CD14-positive monocyte (primary cell): ENCODE measurements at regions not wholly inside any gene's neighbourhood (a gene's known extent, or its start where the extent isn't known, plus 50 kb on each side); places are given as distances from the start of the nearest gene placed in this dataset.

Source experiments
- DNase-seq, 3 donors: peaks; one replicate each; pipeline ENCODE4 v3.0.0-alpha.2; 2011 to 2022
- H2AFZ ChIP-seq: 2 replicates; pipeline ENCODE4 v1.6.0; 2012; ENCODE audit warnings: mild to moderate bottlenecking, low read depth, low read length, inconsistent platforms; ENCODE audit not compliant: insufficient read depth, poor library complexity, severe bottlenecking
- H3K27ac ChIP-seq, 2 donors: 1 replicate in 1 of 2; 2 replicates in 1 of 2; pipeline ENCODE4 v1.5.1; 2012 to 2013; ENCODE audit warnings: low read length in 2 of 2, control low read depth in 1 of 2, inconsistent platforms in 1 of 2, low read depth in 1 of 2, mild to moderate bottlenecking in 1 of 2
- H3K27me3 ChIP-seq, 2 donors: one replicate each; pipeline versions ENCODE4 v1.6.0 to v1.6.1; 2011 to 2013; ENCODE audit warnings: low read length in 2 of 2; ENCODE audit not compliant: control insufficient read depth in 2 of 2, insufficient read depth in 2 of 2
- H3K36me3 ChIP-seq, 2 donors: replicated peaks in 1 of 2; 1 replicate in 1 of 2; 2 replicates in 1 of 2; pipeline versions ENCODE4 v1.5.1 to v1.6.1; 2012 to 2013; ENCODE audit warnings: low read length in 2 of 2, control low read depth in 1 of 2, inconsistent platforms in 1 of 2, mild to moderate bottlenecking in 1 of 2; ENCODE audit not compliant: insufficient read depth in 2 of 2, control insufficient read depth in 1 of 2
- H3K4me1 ChIP-seq, 2 donors: 1 replicate in 1 of 2; 2 replicates in 1 of 2; pipeline versions ENCODE4 v1.5.1 to v1.6.1; 2012 to 2013; ENCODE audit warnings: low read length in 2 of 2, control low read depth in 1 of 2, inconsistent platforms in 1 of 2, mild to moderate bottlenecking in 1 of 2, moderate library complexity in 1 of 2; ENCODE audit not compliant: insufficient read depth in 2 of 2, control insufficient read depth in 1 of 2
- H3K4me2 ChIP-seq: replicated peaks from 2 replicates; pipeline ENCODE3; 2012; ENCODE audit warnings: low read length, moderate library complexity, mild to moderate bottlenecking; ENCODE audit not compliant: poor library complexity, severe bottlenecking; ENCODE audit errors: extremely low read depth
- H3K4me3 ChIP-seq, 3 experiments: fragments of 200-600 bp in 1 of 3; sonication (generic) in 1 of 3; replicated peaks in 1 of 3; 1 replicate in 2 of 3; 2 replicates in 1 of 3; pipeline ENCODE4 v1.5.1; 2011 to 2013; ENCODE audit warnings: low read length in 3 of 3, mild to moderate bottlenecking in 3 of 3, control low read depth in 2 of 3, low read depth in 2 of 3, inconsistent platforms in 1 of 3, moderate library complexity in 1 of 3
- H3K79me2 ChIP-seq: 2 replicates; pipeline ENCODE4 v1.6.0; 2012; ENCODE audit warnings: mild to moderate bottlenecking, control low read depth, inconsistent platforms, low read length, moderate library complexity; ENCODE audit not compliant: insufficient read depth
- H3K9ac ChIP-seq: 2 replicates; pipeline ENCODE4 v1.6.0; 2017; ENCODE audit warnings: low read length, mild to moderate bottlenecking; ENCODE audit not compliant: insufficient read depth, poor library complexity, severe bottlenecking
- H3K9me3 ChIP-seq, 2 donors: replicated peaks in 1 of 2; 1 replicate in 1 of 2; 2 replicates in 1 of 2; pipeline versions ENCODE4 v1.5.1 to v1.6.1; 2012 to 2013; ENCODE audit warnings: low read length in 2 of 2, control low read depth in 1 of 2; ENCODE audit not compliant: control insufficient read depth in 1 of 2, insufficient read depth in 1 of 2
- H4K20me1 ChIP-seq: 2 replicates; pipeline ENCODE4 v1.6.0; 2012; ENCODE audit warnings: mild to moderate bottlenecking, low read length, control low read depth, moderate library complexity; ENCODE audit not compliant: insufficient read depth
- H3K27ac Mint-ChIP-seq, 7 donors: one replicate each; pipeline ENCODE4 v1.8.0; 2020; ENCODE audit warnings: mild to moderate bottlenecking in 7 of 7, mixed read lengths in 7 of 7, moderate library complexity in 6 of 7, inconsistent platforms in 2 of 7
- H3K27me3 Mint-ChIP-seq, 3 donors: one replicate each; pipeline ENCODE4 v1.8.0; 2021 to 2022; ENCODE audit warnings: low read depth in 3 of 3, mild to moderate bottlenecking in 3 of 3, mixed read lengths in 3 of 3, moderate library complexity in 3 of 3, inconsistent platforms in 1 of 3
- H3K36me3 Mint-ChIP-seq, 2 donors: one replicate each; pipeline ENCODE4 v1.8.0; 2020; ENCODE audit warnings: mixed read lengths in 2 of 2, inconsistent platforms in 1 of 2, mild to moderate bottlenecking in 1 of 2
- H3K4me1 Mint-ChIP-seq: one replicate; pipeline ENCODE4 v1.8.0; 2020; ENCODE audit warnings: mild to moderate bottlenecking, mixed read lengths
- H3K4me3 Mint-ChIP-seq, 2 donors: one replicate each; pipeline ENCODE4 v1.8.0; 2020; ENCODE audit warnings: mild to moderate bottlenecking in 2 of 2, mixed read lengths in 2 of 2, moderate library complexity in 1 of 2
- H3K9me3 Mint-ChIP-seq, 7 donors: one replicate each; pipeline ENCODE4 v1.8.0; 2020 to 2022; ENCODE audit warnings: mixed read lengths in 7 of 7, mild to moderate bottlenecking in 6 of 7, moderate library complexity in 6 of 7, inconsistent platforms in 2 of 7
- whole genome bisulfite sequencing: methylation state at CpG from one replicate; pipeline ENCODE4 v1.1.5; 2013; ENCODE audit warnings: missing lambda C conversion rate; ENCODE audit not compliant: insufficient coverage; 5-methylcytosine and 5-hydroxymethylcytosine counted together
- intact Hi-C, 2 donors: fragments of 100-400 bp; cut with micrococcal nuclease; formaldehyde crosslinking; loops; one replicate each; pipeline versions ENCODE4 v1.15.0 to v1.15.1; 2023
- TF ChIP-seq, protein P1 (sequence below): fragments of 200-600 bp; IDR thresholded peaks from one replicate; pipeline ENCODE4 v1.8.0; 2022; ENCODE audit warnings: antibody characterized with exemption, mild to moderate bottlenecking

DNA sequence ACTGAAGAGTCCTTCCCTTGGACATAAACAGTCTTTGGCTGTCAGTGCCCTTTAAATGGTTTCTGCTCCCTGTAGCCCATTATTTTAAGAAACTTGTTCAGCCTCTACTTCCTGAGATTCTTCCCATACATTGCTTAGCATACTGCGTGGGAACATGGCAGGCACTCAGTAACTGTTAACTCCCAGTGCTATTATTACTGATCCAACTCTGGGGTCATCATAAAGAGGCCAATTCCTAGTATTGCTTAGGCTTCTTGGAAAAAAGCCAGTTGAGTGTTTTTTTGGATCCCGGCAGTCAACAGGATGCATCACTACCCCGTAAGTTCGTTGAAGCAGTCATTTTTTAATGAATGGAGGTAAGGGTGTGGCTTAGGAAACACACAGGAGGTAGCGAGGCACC lies 206.2 kb upstream of the ADAMTS9 start:
- Histone ChIP-seq H3K27ac (no peak overlapping the region), H2AFZ (no peak overlapping the region), H3K4me2 (no peak overlapping the region), H3K9ac (no peak overlapping the region), H3K9me3 (peaks cover 0 to 7% of the 10 kb centered on the region in 2 donors), H3K4me1 (no peaks in the 10 kb centered on the region), H3K79me2 (no peaks in the 10 kb centered on the region), H3K4me3 (no peak overlapping the region), H4K20me1 (no peaks in the 10 kb centered on the region), H3K36me3 (no peaks in the 10 kb centered on the region), H3K27me3 (no peaks in the 10 kb centered on the region)
- TF ChIP-seq, protein P1, sequence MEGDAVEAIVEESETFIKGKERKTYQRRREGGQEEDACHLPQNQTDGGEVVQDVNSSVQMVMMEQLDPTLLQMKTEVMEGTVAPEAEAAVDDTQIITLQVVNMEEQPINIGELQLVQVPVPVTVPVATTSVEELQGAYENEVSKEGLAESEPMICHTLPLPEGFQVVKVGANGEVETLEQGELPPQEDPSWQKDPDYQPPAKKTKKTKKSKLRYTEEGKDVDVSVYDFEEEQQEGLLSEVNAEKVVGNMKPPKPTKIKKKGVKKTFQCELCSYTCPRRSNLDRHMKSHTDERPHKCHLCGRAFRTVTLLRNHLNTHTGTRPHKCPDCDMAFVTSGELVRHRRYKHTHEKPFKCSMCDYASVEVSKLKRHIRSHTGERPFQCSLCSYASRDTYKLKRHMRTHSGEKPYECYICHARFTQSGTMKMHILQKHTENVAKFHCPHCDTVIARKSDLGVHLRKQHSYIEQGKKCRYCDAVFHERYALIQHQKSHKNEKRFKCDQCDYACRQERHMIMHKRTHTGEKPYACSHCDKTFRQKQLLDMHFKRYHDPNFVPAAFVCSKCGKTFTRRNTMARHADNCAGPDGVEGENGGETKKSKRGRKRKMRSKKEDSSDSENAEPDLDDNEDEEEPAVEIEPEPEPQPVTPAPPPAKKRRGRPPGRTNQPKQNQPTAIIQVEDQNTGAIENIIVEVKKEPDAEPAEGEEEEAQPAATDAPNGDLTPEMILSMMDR: no peak
- H3K27ac Mint-ChIP-seq: no peak overlapping the region
- H3K4me3 Mint-ChIP-seq: no peak overlapping the region
- no peaks in the 10 kb centered on the region for H3K36me3 Mint-ChIP-seq
- no peak for DNase-seq
- WGBS: 80% methylated on average over 5 of the region's 5 CpGs
- intact Hi-C loops: no loop called here
- H3K9me3 Mint-ChIP-seq: peaks cover 0 to 5% (median 3%) of the 10 kb centered on the region in 7 donors
- H3K27me3 Mint-ChIP-seq: peaks cover 0 to 3% (median 0%) of the 10 kb centered on the region in 3 donors
- no peaks in the 10 kb centered on the region for H3K4me1 Mint-ChIP-seq

- Histone ChIP-seq H3K4me3 (no peak overlapping the region), H3K9ac (no peak overlapping the region), H3K27me3 (no peaks in the 10 kb centered on the region), H2AFZ (no peak overlapping the region), H3K79me2 (no peaks in the 10 kb centered on the region), H4K20me1 (no peaks in the 10 kb centered on the region), H3K36me3 (no peaks in the 10 kb centered on the region), H3K4me1 (no peaks in the 10 kb centered on the region), H3K4me2 (no peak overlapping the region), H3K9me3 (peaks cover 0 to 7% of the 10 kb centered on the region in 2 donors), H3K27ac (no peak overlapping the region)
- Mint-ChIP-seq H3K4me1 (no peaks in the 10 kb centered on the region), H3K4me3 (no peak overlapping the region), H3K27me3 (peaks cover 0 to 3% (median 0%) of the 10 kb centered on the region in 3 donors), H3K9me3 (peaks cover 0 to 5% (median 3%) of the 10 kb centered on the region in 7 donors), H3K27ac (no peak overlapping the region), H3K36me3 (no peaks in the 10 kb centered on the region)
- intact Hi-C loops: no loop called here
- TF ChIP-seq, protein P1: no peak
- no peak for DNase-seq
- 94% methylated on average over 2 of the region's 5 CpGs for WGBS
These were observed 205.0 kb upstream of the ADAMTS9 start for GRCh38 chr3:64892671-64893309.
